MM.1S (cell line): ENCODE measurements at regions not wholly inside any gene's neighbourhood (a gene's known extent, or its start where the extent isn't known, plus 50 kb on each side); places are given as distances from the start of the nearest gene placed in this dataset.

Source experiments
- EZH2 ChIP-seq: fragments of 300-600 bp; sonication (generic); optimal IDR thresholded peaks from 2 replicates; pipeline ENCODE3; 2017; ENCODE audit warnings: low read depth, mild to moderate bottlenecking, antibody characterized with exemption, low read length, mixed read lengths
- EZH2phosphoT487 ChIP-seq: fragments of 300-600 bp; sonication (generic); IDR thresholded peaks from 2 replicates; pipeline ENCODE4 v1.6.1; 2018; ENCODE audit warnings: antibody characterized with exemption, low read length
- TF ChIP-seq, protein P1 (sequence below): fragments of 300-600 bp; sonication (generic); IDR thresholded peaks from 2 replicates; pipeline ENCODE4 v1.5.1; 2016; ENCODE audit warnings: antibody characterized with exemption, low read length, mixed read lengths

- TF ChIP-seq, protein P1, sequence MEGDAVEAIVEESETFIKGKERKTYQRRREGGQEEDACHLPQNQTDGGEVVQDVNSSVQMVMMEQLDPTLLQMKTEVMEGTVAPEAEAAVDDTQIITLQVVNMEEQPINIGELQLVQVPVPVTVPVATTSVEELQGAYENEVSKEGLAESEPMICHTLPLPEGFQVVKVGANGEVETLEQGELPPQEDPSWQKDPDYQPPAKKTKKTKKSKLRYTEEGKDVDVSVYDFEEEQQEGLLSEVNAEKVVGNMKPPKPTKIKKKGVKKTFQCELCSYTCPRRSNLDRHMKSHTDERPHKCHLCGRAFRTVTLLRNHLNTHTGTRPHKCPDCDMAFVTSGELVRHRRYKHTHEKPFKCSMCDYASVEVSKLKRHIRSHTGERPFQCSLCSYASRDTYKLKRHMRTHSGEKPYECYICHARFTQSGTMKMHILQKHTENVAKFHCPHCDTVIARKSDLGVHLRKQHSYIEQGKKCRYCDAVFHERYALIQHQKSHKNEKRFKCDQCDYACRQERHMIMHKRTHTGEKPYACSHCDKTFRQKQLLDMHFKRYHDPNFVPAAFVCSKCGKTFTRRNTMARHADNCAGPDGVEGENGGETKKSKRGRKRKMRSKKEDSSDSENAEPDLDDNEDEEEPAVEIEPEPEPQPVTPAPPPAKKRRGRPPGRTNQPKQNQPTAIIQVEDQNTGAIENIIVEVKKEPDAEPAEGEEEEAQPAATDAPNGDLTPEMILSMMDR = no peak
- TF ChIP-seq EZH2 (no peak), EZH2phosphoT487 (no peak)
Measured at GRCh38 chr6:10146715-10147451, 268.0 kb downstream of the TFAP2A start.
